ENCODE measurements at regions not wholly inside any gene's neighbourhood (a gene's known extent, or its start where the extent isn't known, plus 50 kb on each side); places are given as distances from the start of the nearest gene placed in this dataset.

GRCh38 chr3:166455744-166456143 lies 618.5 kb upstream of the BCHE start:
- DNase-seq (no peak), ATAC-seq (no peak)
- POLR2A ChIA-PET = no interaction called here
- Mint-ChIP-seq H3K4me3 (no peak overlapping the region), H3K36me3 (peaks cover 0 to 3% (median 0%) of the 10 kb centered on the region in 3 donors), H3K9me3 (peaks cover 0 to 30% (median 5%) of the 10 kb centered on the region in 9 donors), H3K4me1 (no peaks in the 10 kb centered on the region), H3K27me3 (no peaks in the 10 kb centered on the region), H3K27ac (no peak overlapping the region)

GRCh38 chr3:166453478-166453877 lies 616.3 kb upstream of the BCHE start:
- H3K36me3 Mint-ChIP-seq = peaks cover 0 to 3% (median 0%) of the 10 kb centered on the region in 3 donors
- no peak for DNase-seq
- ATAC-seq = no peak
- no peak overlapping the region for H3K4me3 Mint-ChIP-seq
- H3K4me1 Mint-ChIP-seq = no peaks in the 10 kb centered on the region
- H3K27me3 Mint-ChIP-seq = no peaks in the 10 kb centered on the region
- H3K9me3 Mint-ChIP-seq = peaks cover 0 to 21% (median 6%) of the 10 kb centered on the region in 9 donors
- no peak overlapping the region for H3K27ac Mint-ChIP-seq
- POLR2A ChIA-PET = no interaction called here

- POLR2A ChIA-PET = no interaction called here
- DNase-seq (no peak), ATAC-seq (no peak)
- Mint-ChIP-seq H3K4me3 (no peak overlapping the region), H3K4me1 (no peaks in the 10 kb centered on the region), H3K9me3 (peaks cover 0 to 17% (median 7%) of the 10 kb centered on the region in 9 donors), H3K27me3 (no peaks in the 10 kb centered on the region), H3K27ac (no peak overlapping the region), H3K36me3 (peaks cover 0 to 3% (median 0%) of the 10 kb centered on the region in 3 donors)
Observed at GRCh38 chr3:166451997-166452396, 614.8 kb upstream of the BCHE start.

- Mint-ChIP-seq H3K27ac (no peak overlapping the region), H3K4me1 (no peaks in the 10 kb centered on the region), H3K9me3 (peaks cover 0 to 11% (median 3%) of the 10 kb centered on the region in 9 donors), H3K4me3 (no peak overlapping the region), H3K36me3 (peaks cover 0 to 3% (median 0%) of the 10 kb centered on the region in 3 donors), H3K27me3 (no peaks in the 10 kb centered on the region)
- POLR2A ChIA-PET = no interaction called here
- DNase-seq (no peak), ATAC-seq (no peak)
Observed at GRCh38 chr3:166447513-166447912, 610.3 kb upstream of the BCHE start.

- Mint-ChIP-seq H3K4me3 (no peak overlapping the region), H3K9me3 (peaks cover 0 to 14% (median 5%) of the 10 kb centered on the region in 9 donors), H3K27ac (no peak overlapping the region), H3K4me1 (no peaks in the 10 kb centered on the region), H3K27me3 (no peaks in the 10 kb centered on the region), H3K36me3 (peaks cover 0 to 2% (median 0%) of the 10 kb centered on the region in 3 donors)
- ATAC-seq (no peak), DNase-seq (no peak)
- POLR2A ChIA-PET = no interaction called here
Observed at GRCh38 chr3:166446986-166447385, 609.8 kb upstream of the BCHE start.

- no peaks in the 10 kb centered on the region for H3K36me3 Mint-ChIP-seq
- DNase-seq (no peak), ATAC-seq (no peak)
- no peak overlapping the region for H3K27ac Mint-ChIP-seq
- no peaks in the 10 kb centered on the region for H3K27me3 Mint-ChIP-seq
- no peak overlapping the region for H3K4me3 Mint-ChIP-seq
- POLR2A ChIA-PET = no interaction called here
- H3K4me1 Mint-ChIP-seq = no peaks in the 10 kb centered on the region
- peaks cover 0 to 13% (median 5%) of the 10 kb centered on the region in 9 donors for H3K9me3 Mint-ChIP-seq
Observed at GRCh38 chr3:166446291-166446690, 609.1 kb upstream of the BCHE start.

- H3K4me3 Mint-ChIP-seq = no peak overlapping the region
- H3K9me3 Mint-ChIP-seq = peaks cover 0 to 13% (median 5%) of the 10 kb centered on the region in 9 donors
- POLR2A ChIA-PET = no interaction called here
- H3K27ac Mint-ChIP-seq = no peak overlapping the region
- H3K4me1 Mint-ChIP-seq = no peaks in the 10 kb centered on the region
- no peaks in the 10 kb centered on the region for H3K27me3 Mint-ChIP-seq
- H3K36me3 Mint-ChIP-seq = no peaks in the 10 kb centered on the region
- DNase-seq = no peak
- ATAC-seq = no peak
Observed at GRCh38 chr3:166445865-166446264, 608.6 kb upstream of the BCHE start.

- DNase-seq = no peak
- H3K9me3 Mint-ChIP-seq = peaks cover 0 to 13% (median 5%) of the 10 kb centered on the region in 9 donors
- H3K4me1 Mint-ChIP-seq = no peaks in the 10 kb centered on the region
- no peak for ATAC-seq
- POLR2A ChIA-PET = no interaction called here
- no peaks in the 10 kb centered on the region for H3K36me3 Mint-ChIP-seq
- no peak overlapping the region for H3K4me3 Mint-ChIP-seq
- no peak overlapping the region for H3K27ac Mint-ChIP-seq
- no peaks in the 10 kb centered on the region for H3K27me3 Mint-ChIP-seq
Observed at GRCh38 chr3:166444756-166445155, 607.5 kb upstream of the BCHE start.

GRCh38 chr3:166444336-166444735 lies 607.1 kb upstream of the BCHE start:
- H3K27ac Mint-ChIP-seq = no peak overlapping the region
- H3K36me3 Mint-ChIP-seq = no peaks in the 10 kb centered on the region
- DNase-seq (no peak), ATAC-seq (no peak)
- H3K4me3 Mint-ChIP-seq = no peak overlapping the region
- H3K27me3 Mint-ChIP-seq = no peaks in the 10 kb centered on the region
- H3K9me3 Mint-ChIP-seq = peaks cover 0 to 13% (median 5%) of the 10 kb centered on the region in 9 donors
- H3K4me1 Mint-ChIP-seq = no peaks in the 10 kb centered on the region
- POLR2A ChIA-PET = no interaction called here

- POLR2A ChIA-PET = no interaction called here
- H3K27ac Mint-ChIP-seq = no peak overlapping the region
- no peak for ATAC-seq
- H3K9me3 Mint-ChIP-seq = peaks cover 0 to 7% (median 0%) of the 10 kb centered on the region in 9 donors
- no peaks in the 10 kb centered on the region for H3K27me3 Mint-ChIP-seq
- H3K4me3 Mint-ChIP-seq = no peak overlapping the region
- H3K36me3 Mint-ChIP-seq = no peaks in the 10 kb centered on the region
- DNase-seq = no peak
- no peaks in the 10 kb centered on the region for H3K4me1 Mint-ChIP-seq
Observed at GRCh38 chr3:166435469-166436057, 598.3 kb upstream of the BCHE start.

GRCh38 chr3:166433060-166433459 lies 595.8 kb upstream of the BCHE start:
- H3K27ac Mint-ChIP-seq = no peak overlapping the region
- POLR2A ChIA-PET = no interaction called here
- ATAC-seq (no peak), DNase-seq (no peak)
- no peaks in the 10 kb centered on the region for H3K36me3 Mint-ChIP-seq
- no peaks in the 10 kb centered on the region for H3K4me1 Mint-ChIP-seq
- peaks cover 0 to 7% (median 3%) of the 10 kb centered on the region in 9 donors for H3K9me3 Mint-ChIP-seq
- no peaks in the 10 kb centered on the region for H3K27me3 Mint-ChIP-seq
- H3K4me3 Mint-ChIP-seq = no peak overlapping the region

- no peaks in the 10 kb centered on the region for H3K4me1 Mint-ChIP-seq
- ATAC-seq = no peak
- H3K4me3 Mint-ChIP-seq = no peak overlapping the region
- DNase-seq = no peak
- no peaks in the 10 kb centered on the region for H3K27me3 Mint-ChIP-seq
- no peaks in the 10 kb centered on the region for H3K36me3 Mint-ChIP-seq
- H3K27ac Mint-ChIP-seq = no peak overlapping the region
- peaks cover 0 to 34% (median 10%) of the 10 kb centered on the region in 9 donors for H3K9me3 Mint-ChIP-seq
- POLR2A ChIA-PET = no interaction called here
Observed at GRCh38 chr3:166425900-166426611, 588.8 kb upstream of the BCHE start.

- Mint-ChIP-seq H3K4me3 (no peak overlapping the region), H3K27me3 (no peaks in the 10 kb centered on the region), H3K9me3 (peaks cover 0 to 38% (median 10%) of the 10 kb centered on the region in 9 donors), H3K27ac (no peak overlapping the region), H3K36me3 (no peaks in the 10 kb centered on the region), H3K4me1 (no peaks in the 10 kb centered on the region)
- ATAC-seq (no peak), DNase-seq (no peak)
- POLR2A ChIA-PET = no interaction called here
Observed at GRCh38 chr3:166425021-166425420, 587.8 kb upstream of the BCHE start.

Data from naive thymus-derived CD8-positive, alpha-beta T cell (primary cell).